Gastroesophageal sphincter (tissue), 3 donors: ENCODE measurements at regions not wholly inside any gene's neighbourhood (a gene's known extent, or its start where the extent isn't known, plus 50 kb on each side); places are given as distances from the start of the nearest gene placed in this dataset.

Source experiments
- POLR2A ChIP-seq, 2 donors: fragments of 450-650 bp; IDR thresholded peaks; one replicate each; pipeline ENCODE4 v1.6.1; 2017; ENCODE audit warnings: antibody characterized with exemption in 2 of 2, mild to moderate bottlenecking in 2 of 2, moderate library complexity in 1 of 2
- POLR2AphosphoS5 ChIP-seq: sonication (generic); formaldehyde crosslinking; IDR thresholded peaks from one replicate; pipeline ENCODE4 v1.6.1; 2017; ENCODE audit warnings: antibody characterized with exemption
- TF ChIP-seq, protein P1 (sequence below), 4 experiments: fragments of 200-600 bp in 2 of 4; fragments of 450-650 bp in 2 of 4; sonication (generic) in 1 of 4; IDR thresholded peaks; one replicate each; pipeline ENCODE4 v1.5.1; 2017 to 2019; ENCODE audit warnings: antibody characterized with exemption in 4 of 4, mild to moderate bottlenecking in 2 of 4, moderate library complexity in 2 of 4

DNA sequence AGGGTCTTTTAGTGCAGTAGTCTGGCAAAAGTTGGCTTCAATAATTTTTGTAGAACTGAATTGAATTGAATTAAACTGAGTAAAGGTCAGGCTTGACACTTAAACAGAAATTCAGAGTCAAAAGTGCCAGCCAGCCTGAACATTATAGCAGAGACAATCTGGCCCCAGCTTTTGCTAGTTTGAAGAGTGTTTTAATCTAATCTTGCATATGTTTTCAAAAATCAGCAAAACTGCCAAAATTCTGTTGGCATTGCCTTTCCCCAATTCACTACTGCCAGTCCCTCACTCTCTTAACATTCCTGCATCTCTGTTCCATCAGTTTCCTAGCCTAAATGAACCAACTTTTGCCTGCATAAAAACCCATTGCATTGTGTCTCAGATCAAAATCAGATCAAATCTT, 403.8 kb downstream of the NUF2 start:
- TF ChIP-seq, protein P1, sequence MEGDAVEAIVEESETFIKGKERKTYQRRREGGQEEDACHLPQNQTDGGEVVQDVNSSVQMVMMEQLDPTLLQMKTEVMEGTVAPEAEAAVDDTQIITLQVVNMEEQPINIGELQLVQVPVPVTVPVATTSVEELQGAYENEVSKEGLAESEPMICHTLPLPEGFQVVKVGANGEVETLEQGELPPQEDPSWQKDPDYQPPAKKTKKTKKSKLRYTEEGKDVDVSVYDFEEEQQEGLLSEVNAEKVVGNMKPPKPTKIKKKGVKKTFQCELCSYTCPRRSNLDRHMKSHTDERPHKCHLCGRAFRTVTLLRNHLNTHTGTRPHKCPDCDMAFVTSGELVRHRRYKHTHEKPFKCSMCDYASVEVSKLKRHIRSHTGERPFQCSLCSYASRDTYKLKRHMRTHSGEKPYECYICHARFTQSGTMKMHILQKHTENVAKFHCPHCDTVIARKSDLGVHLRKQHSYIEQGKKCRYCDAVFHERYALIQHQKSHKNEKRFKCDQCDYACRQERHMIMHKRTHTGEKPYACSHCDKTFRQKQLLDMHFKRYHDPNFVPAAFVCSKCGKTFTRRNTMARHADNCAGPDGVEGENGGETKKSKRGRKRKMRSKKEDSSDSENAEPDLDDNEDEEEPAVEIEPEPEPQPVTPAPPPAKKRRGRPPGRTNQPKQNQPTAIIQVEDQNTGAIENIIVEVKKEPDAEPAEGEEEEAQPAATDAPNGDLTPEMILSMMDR (IDR thresholded peaks at IDR 0.05): no peak
- TF ChIP-seq POLR2AphosphoS5 (no peak), POLR2A (IDR thresholded peaks at IDR 0.05) (no peak)
